Pancreas (tissue), 10 donors: ENCODE measurements at regions not wholly inside any gene's neighbourhood (a gene's known extent, or its start where the extent isn't known, plus 50 kb on each side); places are given as distances from the start of the nearest gene placed in this dataset.

ENCODE experiments used
- ATAC-seq, 4 donors: fragments of 200-7000 bp; cut with Tn5 transposase; one replicate each; pipeline versions ENCODE4 v1.8.0 to v1.9.1; 2020; ENCODE audit warnings: mild to moderate bottlenecking in 4 of 4, moderate library complexity in 4 of 4
- DNase-seq, 6 donors: peaks; one replicate each; pipeline ENCODE4 v3.0.0-alpha.2; 2020
- FAIRE-seq: peaks from 2 replicates; lab custom pipeline; 2012; peaks lifted over from hg19 to GRCh38; lab: Jason Lieb, UNC
- H3K27ac ChIP-seq, 4 donors: fragments of 200-600 bp; sonication (generic); 1 replicate in 3 of 4; 2 replicates in 1 of 4; pipeline versions ENCODE4 v1.5.0 to v1.8.0; 2020
- H3K27me3 ChIP-seq, 4 donors: fragments of 200-600 bp; one replicate each; pipeline ENCODE4 v1.8.0; 2021
- H3K36me3 ChIP-seq, 3 donors: fragments of 200-600 bp; sonication (generic) in 1 of 3; one replicate each; pipeline versions ENCODE4 v1.5.0 to v1.8.0; 2020 to 2021
- H3K4me1 ChIP-seq, 3 donors: fragments of 200-600 bp; one replicate each; pipeline ENCODE4 v1.8.0; 2021
- H3K4me3 ChIP-seq, 4 donors: fragments of 200-600 bp; sonication (generic) in 2 of 4; one replicate each; pipeline versions ENCODE4 v1.5.0 to v1.8.0; 2020 to 2021
- H3K9me3 ChIP-seq, 4 donors: fragments of 200-600 bp; one replicate each; pipeline ENCODE4 v1.8.0; 2021
- WGBS, 2 donors: extraction: QIAGEN DNeasy Blood & Tissue Kit; methylation state at CpG; one replicate each; pipeline ENCODE4 v1.1.7; 2013; 5-methylcytosine and 5-hydroxymethylcytosine counted together
- intact Hi-C, 3 donors: fragments of 100-400 bp; cut with DNase I; formaldehyde crosslinking; loops; one replicate each; pipeline versions ENCODE4 v1.11.1 to v1.14.2; 2022
- TF ChIP-seq, protein P1 (sequence below), 4 donors: fragments of 200-600 bp; sonication (generic) in 3 of 4; IDR thresholded peaks; one replicate each; pipeline versions ENCODE4 v1.5.0 to v1.8.0; 2021; ENCODE audit warnings: antibody characterized with exemption in 4 of 4
- donor health status: healthy with polysubstance abuse.
- donor health status: DM: no; HTN: no; CAD: no; lungs with moderate emphysema.
- donor health status: DM: no; HTN: no; CAD: no.
- donor health status: control.
- donor health status: control.
- donor health status: Bipolar disorder and iron deficiency.
- donor health status: DM: yes; HTN: yes; CAD: no.
- donor health status: DM: no; HTN: no; CAD: no.
- donor health status: DM: no; HTN: no; CAD: no.
- donor health status: DM: yes; HTN: yes; CAD: no.

DNA sequence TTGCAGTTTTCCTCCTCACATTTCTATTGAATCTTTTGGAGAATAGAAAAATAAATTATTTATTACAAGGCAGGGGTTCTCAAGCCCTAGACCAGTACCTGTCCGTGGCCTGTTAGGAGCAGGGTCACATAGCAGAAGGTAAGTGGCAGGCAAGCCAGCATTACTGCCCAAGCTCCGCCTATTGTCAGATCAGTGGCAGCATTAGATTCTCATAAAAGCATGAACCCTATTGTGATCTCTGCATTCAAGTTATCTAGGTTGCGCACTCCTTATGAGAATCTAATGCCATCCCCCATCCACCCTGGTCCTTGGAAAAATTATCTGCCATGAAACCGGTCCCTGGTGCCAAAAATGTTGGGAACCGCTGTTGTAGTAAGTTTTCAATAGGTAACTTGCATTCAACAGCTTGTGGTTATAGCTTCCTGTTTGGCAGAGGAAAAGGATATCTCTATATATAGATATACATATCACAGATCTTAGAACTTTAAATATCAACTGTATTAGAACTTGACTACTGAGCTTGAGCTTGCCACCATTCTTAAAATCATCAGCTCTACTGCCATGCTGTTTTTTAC lies 165.1 kb downstream of the AHR start:
- Histone ChIP-seq H3K36me3 (no peaks in the 10 kb centered on the region), H3K9me3 (no peaks in the 10 kb centered on the region), H3K27me3 (no peaks in the 10 kb centered on the region), H3K27ac (no peak overlapping the region), H3K4me3 (no peak overlapping the region), H3K4me1 (no peaks in the 10 kb centered on the region)
- 78 to 87% methylated on average over 5 of the region's 5 CpGs for WGBS, 2 donors
- intact Hi-C loops: no loop called here
- FAIRE-seq (no peak), DNase-seq (no peak), ATAC-seq (no peak)
- TF ChIP-seq, protein P1, sequence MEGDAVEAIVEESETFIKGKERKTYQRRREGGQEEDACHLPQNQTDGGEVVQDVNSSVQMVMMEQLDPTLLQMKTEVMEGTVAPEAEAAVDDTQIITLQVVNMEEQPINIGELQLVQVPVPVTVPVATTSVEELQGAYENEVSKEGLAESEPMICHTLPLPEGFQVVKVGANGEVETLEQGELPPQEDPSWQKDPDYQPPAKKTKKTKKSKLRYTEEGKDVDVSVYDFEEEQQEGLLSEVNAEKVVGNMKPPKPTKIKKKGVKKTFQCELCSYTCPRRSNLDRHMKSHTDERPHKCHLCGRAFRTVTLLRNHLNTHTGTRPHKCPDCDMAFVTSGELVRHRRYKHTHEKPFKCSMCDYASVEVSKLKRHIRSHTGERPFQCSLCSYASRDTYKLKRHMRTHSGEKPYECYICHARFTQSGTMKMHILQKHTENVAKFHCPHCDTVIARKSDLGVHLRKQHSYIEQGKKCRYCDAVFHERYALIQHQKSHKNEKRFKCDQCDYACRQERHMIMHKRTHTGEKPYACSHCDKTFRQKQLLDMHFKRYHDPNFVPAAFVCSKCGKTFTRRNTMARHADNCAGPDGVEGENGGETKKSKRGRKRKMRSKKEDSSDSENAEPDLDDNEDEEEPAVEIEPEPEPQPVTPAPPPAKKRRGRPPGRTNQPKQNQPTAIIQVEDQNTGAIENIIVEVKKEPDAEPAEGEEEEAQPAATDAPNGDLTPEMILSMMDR (IDR thresholded peaks at IDR 0.05): no peak

DNA sequence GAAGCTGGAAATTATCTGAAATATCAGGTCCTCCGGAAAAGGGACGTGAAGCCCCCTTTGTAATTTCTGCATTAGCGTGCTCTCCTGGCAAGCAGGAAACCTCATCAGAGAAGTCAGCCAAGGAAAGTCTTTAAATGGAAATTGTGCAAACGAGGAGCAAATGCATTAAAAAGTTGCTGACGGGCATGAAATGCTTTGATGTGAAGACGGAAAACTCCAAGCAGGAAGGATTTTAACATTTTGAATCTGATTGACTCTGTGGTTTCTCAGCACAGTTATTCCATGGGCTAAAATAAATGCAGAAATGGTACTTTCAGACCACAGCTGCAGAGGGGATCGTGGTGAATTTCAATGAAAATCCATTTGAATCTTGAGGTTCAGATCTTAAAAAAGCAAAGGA lies 167.8 kb downstream of the AHR start:
- FAIRE-seq: no peak

DNA sequence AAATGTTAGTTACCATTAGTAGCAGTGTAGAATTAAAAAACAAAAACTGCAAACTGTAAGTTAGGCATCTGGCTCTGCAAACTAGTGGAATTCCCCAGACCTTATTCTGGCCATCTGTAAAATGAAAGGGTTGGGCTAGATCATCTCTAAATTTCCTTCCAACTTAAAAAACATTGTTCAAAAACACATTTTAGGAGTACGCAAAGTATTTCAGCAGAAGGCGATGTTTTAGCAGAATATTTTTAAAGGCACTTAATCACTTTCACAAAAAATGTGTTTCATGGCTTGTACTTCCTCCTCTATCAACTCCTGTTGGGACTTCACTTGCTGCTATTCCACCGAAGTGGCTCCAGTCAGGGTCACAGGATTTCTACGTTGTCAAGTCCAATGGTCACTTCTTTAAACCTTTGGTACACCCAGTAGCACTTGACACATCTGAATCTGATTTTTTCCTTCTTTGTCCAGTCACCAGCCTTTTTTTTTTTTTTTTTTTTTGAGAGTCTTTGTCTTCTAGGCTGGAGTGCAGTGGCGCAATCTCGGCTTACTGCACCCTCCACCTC lies 169.0 kb downstream of the AHR start:
- ATAC-seq: no peak
- no peaks in the 10 kb centered on the region for H3K9me3 ChIP-seq
- no peak overlapping the region for H3K4me3 ChIP-seq
- no peak for FAIRE-seq
- H3K27ac ChIP-seq: no peak overlapping the region
- no peaks in the 10 kb centered on the region for H3K4me1 ChIP-seq
- H3K27me3 ChIP-seq: no peaks in the 10 kb centered on the region
- H3K36me3 ChIP-seq: no peaks in the 10 kb centered on the region
- DNase-seq: no peak
- TF ChIP-seq, protein P1 (IDR thresholded peaks at IDR 0.05): no peak
- WGBS, 2 donors: 82 to 88% methylated on average over 6 of the region's 6 CpGs
- intact Hi-C loops: no loop called here

More for the DNA sequence above, 167.8 kb downstream of the AHR start:
- no peaks in the 10 kb centered on the region for H3K4me1 ChIP-seq
- ATAC-seq (no peak), DNase-seq (no peak)
- intact Hi-C loops: no loop called here
- TF ChIP-seq, protein P1 (IDR thresholded peaks at IDR 0.05): no peak
- H3K27ac ChIP-seq: no peak overlapping the region
- H3K36me3 ChIP-seq: no peaks in the 10 kb centered on the region
- H3K9me3 ChIP-seq: no peaks in the 10 kb centered on the region
- no peaks in the 10 kb centered on the region for H3K27me3 ChIP-seq
- no peak overlapping the region for H3K4me3 ChIP-seq
- WGBS, 2 donors: 56 to 79% methylated on average over 7 of the region's 7 CpGs

DNA sequence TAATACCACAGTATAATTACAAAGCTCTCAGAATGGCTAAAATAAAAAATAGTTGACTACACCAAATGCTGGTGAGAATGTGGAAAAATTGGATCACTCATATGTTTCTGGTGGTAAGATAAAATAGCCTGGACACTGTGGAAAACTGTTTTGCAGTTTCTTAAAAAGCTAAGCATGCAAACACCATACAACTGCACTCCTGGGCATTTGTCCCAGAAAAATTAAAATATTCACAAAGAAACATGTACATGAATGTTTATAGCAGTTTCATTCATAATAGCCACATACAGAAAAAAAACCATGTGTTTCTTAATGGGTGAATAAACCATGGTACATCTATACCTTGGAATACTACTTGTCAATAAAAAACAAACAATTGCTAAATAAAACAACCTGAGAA lies 172.9 kb downstream of the AHR start:
- Histone ChIP-seq H3K27ac (no peak overlapping the region), H3K4me1 (no peaks in the 10 kb centered on the region), H3K36me3 (no peaks in the 10 kb centered on the region), H3K4me3 (no peak overlapping the region), H3K27me3 (no peaks in the 10 kb centered on the region), H3K9me3 (no peaks in the 10 kb centered on the region)
- no peak for FAIRE-seq
- no peak for DNase-seq
- intact Hi-C loops: no loop called here
- no peak for ATAC-seq
- TF ChIP-seq, protein P1 (IDR thresholded peaks at IDR 0.05): no peak

DNA sequence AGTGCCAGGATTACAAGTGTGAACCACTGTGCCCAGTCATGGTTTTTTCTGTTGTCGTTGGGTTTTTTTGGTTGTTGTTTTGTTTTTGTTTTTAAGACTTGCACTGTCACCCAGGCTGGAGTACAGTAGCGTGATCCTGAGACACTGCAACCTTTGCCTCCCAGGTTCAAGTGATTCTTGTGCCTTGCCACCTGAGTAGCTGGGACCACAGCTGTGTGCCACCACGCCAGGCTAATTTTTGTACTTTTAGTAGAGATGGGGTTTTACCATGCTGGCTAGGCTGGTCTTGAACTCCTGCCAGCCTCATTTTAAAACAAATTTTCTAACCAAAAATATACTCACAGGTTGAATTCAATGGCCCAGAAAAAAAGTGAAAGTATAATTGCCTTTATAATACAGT lies 174.1 kb downstream of the AHR start:
- Histone ChIP-seq H3K36me3 (no peaks in the 10 kb centered on the region), H3K27me3 (no peaks in the 10 kb centered on the region), H3K9me3 (no peaks in the 10 kb centered on the region), H3K4me1 (no peaks in the 10 kb centered on the region), H3K27ac (no peak overlapping the region), H3K4me3 (no peak overlapping the region)
- FAIRE-seq (no peak), DNase-seq (no peak), ATAC-seq (no peak)
- 75 to 92% methylated on average over 3 of the region's 3 CpGs for WGBS, 2 donors
- intact Hi-C loops: no loop called here
- TF ChIP-seq, protein P1 (IDR thresholded peaks at IDR 0.05): no peak
